ENCODE measurements at regions not wholly inside any gene's neighbourhood (a gene's known extent, or its start where the extent isn't known, plus 50 kb on each side); places are given as distances from the start of the nearest gene placed in this dataset.

DNA sequence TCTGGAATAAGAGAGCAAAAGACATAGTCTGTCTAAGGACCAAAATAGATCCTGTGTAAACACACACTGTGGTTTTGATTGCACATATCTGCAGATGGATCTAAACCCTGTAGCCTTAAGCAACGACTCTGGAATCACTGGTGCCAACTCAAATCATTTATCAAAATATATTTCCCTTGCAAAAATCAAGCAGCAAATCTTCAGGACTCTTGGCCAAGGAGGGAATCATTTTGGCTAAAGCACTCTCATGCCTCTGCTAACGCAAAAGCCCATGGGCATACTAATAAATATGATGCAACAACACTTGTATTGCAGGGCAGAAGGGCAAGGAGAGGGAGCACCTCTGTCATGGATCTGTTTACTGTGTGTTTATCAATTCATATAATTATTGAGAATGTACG is 155.4 kb upstream of the DUSP10 start:
- no peak for TF ChIP-seq CTCF (conservative IDR thresholded peaks at IDR 0.05)
- TF ChIP-seq EZH2 (IDR thresholded peaks at IDR 0.05; ENCODE audit: low read depth): no peak

Measured in PC-9 (cell line).